A673 (cell line): ENCODE measurements at regions not wholly inside any gene's neighbourhood (a gene's known extent, or its start where the extent isn't known, plus 50 kb on each side); places are given as distances from the start of the nearest gene placed in this dataset.

ENCODE experiments used
- BruUV-seq: library from RNA; stranded (reverse); fragments of 400-500 nt; replicated peaks from 2 replicates; lab custom pipeline; 2021; lab: Mats Ljungman, UMichigan
- CTCF ChIA-PET: fragments of 300-600 bp; sonication (Branson Sonifier 250); formaldehyde crosslinking; loops from one replicate; lab custom pipeline; 2022; ENCODE audit warnings: antibody characterized with exemption; lab: Charles Lee
- POLR2A ChIA-PET: fragments of 300-600 bp; sonication (Branson Sonifier 250); formaldehyde crosslinking; loops from one replicate; lab custom pipeline; 2022; ENCODE audit warnings: antibody characterized with exemption; ENCODE audit not compliant: low non-redundant PET; lab: Charles Lee
- DNase-seq: peaks from one replicate; pipeline ENCODE4 v3.0.0-alpha.2; 2015; ENCODE audit warnings: low spot score
- H3K27ac ChIP-seq: fragments of 200-600 bp; sonication (generic); 2 replicates; pipeline ENCODE4 v1.5.1; 2016; ENCODE audit warnings: mixed run types, low read depth, mild to moderate bottlenecking, mixed read lengths, antibody characterized with exemption, low read length; ENCODE audit not compliant: poor library complexity, severe bottlenecking
- H3K27me3 ChIP-seq: fragments of 200-600 bp; sonication (generic); replicated peaks from 2 replicates; pipeline ENCODE4 v1.6.1; 2017; ENCODE audit warnings: mixed run types, low read depth, mild to moderate bottlenecking, mixed read lengths, antibody characterized with exemption, low read length; ENCODE audit not compliant: insufficient read depth, poor library complexity
- H3K36me3 ChIP-seq: fragments of 200-600 bp; sonication (generic); 2 replicates; pipeline ENCODE4 v1.6.1; 2016; ENCODE audit warnings: mixed run types, mild to moderate bottlenecking, mixed read lengths, antibody characterized with exemption, low read length; ENCODE audit not compliant: insufficient read depth, poor library complexity, severe bottlenecking
- H3K4me1 ChIP-seq: fragments of 200-600 bp; sonication (generic); 2 replicates; pipeline ENCODE4 v1.6.1; 2017; ENCODE audit warnings: mixed run types, mild to moderate bottlenecking, mixed read lengths, antibody characterized with exemption, low read length; ENCODE audit not compliant: insufficient read depth, poor library complexity, severe bottlenecking
- H3K4me3 ChIP-seq: fragments of 200-600 bp; sonication (generic); 2 replicates; pipeline ENCODE4 v1.5.1; 2016; ENCODE audit warnings: low read depth, mixed run types, mild to moderate bottlenecking, mixed read lengths, low read length; ENCODE audit not compliant: poor library complexity, severe bottlenecking
- H3K9me3 ChIP-seq: fragments of 200-600 bp; sonication (generic); 2 replicates; pipeline ENCODE4 v1.6.1; 2016; ENCODE audit warnings: mixed run types, low read depth, mild to moderate bottlenecking, mixed read lengths, antibody characterized with exemption, low read length; ENCODE audit not compliant: poor library complexity, severe bottlenecking
- CTCF ChIP-seq: fragments of 300-800, 200-600 bp; sonication (generic); conservative IDR thresholded peaks from 2 replicates; pipeline ENCODE4 v1.5.1; 2017; ENCODE audit warnings: low read depth, mild to moderate bottlenecking, antibody characterized with exemption, low read length, moderate library complexity, mixed read lengths
- EZH2 ChIP-seq: fragments of 200-600 bp; sonication (generic); IDR thresholded peaks from 2 replicates; pipeline ENCODE4 v1.6.1; 2017; ENCODE audit warnings: borderline replicate concordance, low read depth, mild to moderate bottlenecking, mixed read lengths, antibody characterized with exemption, low read length; ENCODE audit not compliant: poor library complexity, severe bottlenecking
- intact Hi-C: fragments of 100-400 bp; cut with micrococcal nuclease; formaldehyde crosslinking; loops from one replicate; pipeline ENCODE4 v1.10.0; 2022; ENCODE audit not compliant: unreplicated experiment

GRCh38 chr6:16035488-16036080 is 93.3 kb upstream of the MYLIP start:
- TF ChIP-seq CTCF (no peak), EZH2 (no peak)
- Histone ChIP-seq H3K9me3 (no peaks in the 10 kb centered on the region), H3K4me1 (no peaks in the 10 kb centered on the region), H3K36me3 (no peaks in the 10 kb centered on the region), H3K27me3 (no peaks in the 10 kb centered on the region), H3K27ac (no peak overlapping the region), H3K4me3 (no peak overlapping the region)
- no TSS peak for BruUV-seq
- intact Hi-C loops: no loop called here
- ChIA-PET POLR2A (interaction anchor here (0.8 kb wide), 1 partner anchor 29 kb away, joined by 4 read pairs; no protein-coding TSS in a partner anchor), CTCF (no interaction called here)
- DNase-seq: no peak

- no peaks in the 10 kb centered on the region for H3K36me3 ChIP-seq
- H3K9me3 ChIP-seq: no peaks in the 10 kb centered on the region
- no peaks in the 10 kb centered on the region for H3K27me3 ChIP-seq
- no peaks in the 10 kb centered on the region for H3K4me1 ChIP-seq
- ChIA-PET CTCF (no interaction called here), POLR2A (no interaction called here)
- no peak overlapping the region for H3K27ac ChIP-seq
- no peak overlapping the region for H3K4me3 ChIP-seq
- no TSS peak for BruUV-seq
- DNase-seq: no peak
- intact Hi-C loops: no loop called here
- TF ChIP-seq CTCF (no peak), EZH2 (no peak)
These were observed 95.7 kb upstream of the MYLIP start for GRCh38 chr6:16033214-16033613.

- no TSS peak for BruUV-seq
- H3K36me3 ChIP-seq: no peaks in the 10 kb centered on the region
- intact Hi-C loops: no loop called here
- no peaks in the 10 kb centered on the region for H3K9me3 ChIP-seq
- CTCF ChIA-PET: no interaction called here
- no peak overlapping the region for H3K27ac ChIP-seq
- DNase-seq: no peak
- H3K27me3 ChIP-seq: no peaks in the 10 kb centered on the region
- POLR2A ChIA-PET: no interaction called here
- no peaks in the 10 kb centered on the region for H3K4me1 ChIP-seq
- no peak overlapping the region for H3K4me3 ChIP-seq
- TF ChIP-seq CTCF (no peak), EZH2 (no peak)
These were observed 97.5 kb upstream of the MYLIP start for GRCh38 chr6:16031278-16031981.
